ENCODE measurements at regions not wholly inside any gene's neighbourhood (a gene's known extent, or its start where the extent isn't known, plus 50 kb on each side); places are given as distances from the start of the nearest gene placed in this dataset.
"Not testable (repeated sequence)": the region's sequence is repeated elsewhere in the genome, so short reads cannot be mapped to it uniquely, and the experiment has no call there.

GRCh38 chr6:155770313-155770712, 314.7 kb upstream of the NOX3 start:
- no peak overlapping the region for H3K4me3 ChIP-seq (ENCODE audit: insufficient read depth, low read depth, low read length)
- H3K36me3 ChIP-seq (replicated peaks; ENCODE audit: control insufficient read depth, insufficient read depth, low read length) = no peaks in the 10 kb centered on the region

GRCh38 chr6:155765275-155766194, 309.9 kb upstream of the NOX3 start:
- H3K4me3 ChIP-seq (ENCODE audit: insufficient read depth, low read depth, low read length) = no peak overlapping the region
- no peak for DNase-seq
- no peaks in the 10 kb centered on the region for H3K36me3 ChIP-seq (replicated peaks; ENCODE audit: control insufficient read depth, insufficient read depth, low read length)
- H3K27me3 ChIP-seq (ENCODE audit: control insufficient read depth, insufficient read depth, low read length) = no peaks in the 10 kb centered on the region

More at GRCh38 chr6:155770313-155770712, 314.7 kb upstream of the NOX3 start:
- DNase-seq = no peak
- no peaks in the 10 kb centered on the region for H3K27me3 ChIP-seq (ENCODE audit: control insufficient read depth, insufficient read depth, low read length)

- Histone ChIP-seq H3K4me3 (ENCODE audit: insufficient read depth, low read depth, low read length) (no peak overlapping the region), H3K27me3 (ENCODE audit: control insufficient read depth, insufficient read depth, low read length) (no peaks in the 10 kb centered on the region), H3K36me3 (replicated peaks; ENCODE audit: control insufficient read depth, insufficient read depth, low read length) (no peaks in the 10 kb centered on the region)
- DNase-seq = no peak
Observed at GRCh38 chr6:155762649-155763048, 307.0 kb upstream of the NOX3 start.

- Histone ChIP-seq H3K27me3 (ENCODE audit: control insufficient read depth, insufficient read depth, low read length) (no peaks in the 10 kb centered on the region), H3K36me3 (replicated peaks; ENCODE audit: control insufficient read depth, insufficient read depth, low read length) (no peaks in the 10 kb centered on the region), H3K4me3 (ENCODE audit: insufficient read depth, low read depth, low read length) (no peak overlapping the region)
- DNase-seq = no peak
Observed at GRCh38 chr6:155755452-155755851, 299.8 kb upstream of the NOX3 start.

- not testable (repeated sequence) for H3K4me3 ChIP-seq (ENCODE audit: insufficient read depth, low read depth, low read length); DNase-seq; H3K36me3 ChIP-seq (replicated peaks; ENCODE audit: control insufficient read depth, insufficient read depth, low read length); H3K27me3 ChIP-seq (ENCODE audit: control insufficient read depth, insufficient read depth, low read length)
Observed at GRCh38 chr6:155748778-155749177, 293.1 kb upstream of the NOX3 start.

GRCh38 chr6:155747491-155747890, 291.9 kb upstream of the NOX3 start:
- H3K36me3 ChIP-seq (replicated peaks; ENCODE audit: control insufficient read depth, insufficient read depth, low read length) = no peaks in the 10 kb centered on the region
- DNase-seq = no peak
- no peak overlapping the region for H3K4me3 ChIP-seq (ENCODE audit: insufficient read depth, low read depth, low read length)
- H3K27me3 ChIP-seq (ENCODE audit: control insufficient read depth, insufficient read depth, low read length) = no peaks in the 10 kb centered on the region

GRCh38 chr6:155740781-155741399, 285.3 kb upstream of the NOX3 start:
- Histone ChIP-seq H3K4me3 (ENCODE audit: insufficient read depth, low read depth, low read length) (no peak overlapping the region), H3K27me3 (ENCODE audit: control insufficient read depth, insufficient read depth, low read length) (no peaks in the 10 kb centered on the region), H3K36me3 (replicated peaks; ENCODE audit: control insufficient read depth, insufficient read depth, low read length) (no peaks in the 10 kb centered on the region)
- no peak for DNase-seq

GRCh38 chr6:155738602-155739105, 283.0 kb upstream of the NOX3 start:
- DNase-seq = no peak
- no peaks in the 10 kb centered on the region for H3K36me3 ChIP-seq (replicated peaks; ENCODE audit: control insufficient read depth, insufficient read depth, low read length)
- no peaks in the 10 kb centered on the region for H3K27me3 ChIP-seq (ENCODE audit: control insufficient read depth, insufficient read depth, low read length)
- H3K4me3 ChIP-seq (ENCODE audit: insufficient read depth, low read depth, low read length) = no peak overlapping the region

GRCh38 chr6:155717374-155717773, 261.7 kb upstream of the NOX3 start:
- Histone ChIP-seq H3K4me3 (ENCODE audit: insufficient read depth, low read depth, low read length) (no peak overlapping the region), H3K27me3 (ENCODE audit: control insufficient read depth, insufficient read depth, low read length) (no peaks in the 10 kb centered on the region), H3K36me3 (replicated peaks; ENCODE audit: control insufficient read depth, insufficient read depth, low read length) (no peaks in the 10 kb centered on the region)
- DNase-seq = no peak

GRCh38 chr6:155710704-155711103, 255.1 kb upstream of the NOX3 start:
- no peaks in the 10 kb centered on the region for H3K27me3 ChIP-seq (ENCODE audit: control insufficient read depth, insufficient read depth, low read length)
- no peak overlapping the region for H3K4me3 ChIP-seq (ENCODE audit: insufficient read depth, low read depth, low read length)
- no peak for DNase-seq
- H3K36me3 ChIP-seq (replicated peaks; ENCODE audit: control insufficient read depth, insufficient read depth, low read length) = no peaks in the 10 kb centered on the region

- no peak overlapping the region for H3K4me3 ChIP-seq (ENCODE audit: insufficient read depth, low read depth, low read length)
- H3K36me3 ChIP-seq (replicated peaks; ENCODE audit: control insufficient read depth, insufficient read depth, low read length) = no peaks in the 10 kb centered on the region
- DNase-seq = no peak
- no peaks in the 10 kb centered on the region for H3K27me3 ChIP-seq (ENCODE audit: control insufficient read depth, insufficient read depth, low read length)
Observed at GRCh38 chr6:155709262-155709661, 253.6 kb upstream of the NOX3 start.

- DNase-seq = peak; percentile 3
- H3K36me3 ChIP-seq (replicated peaks; ENCODE audit: control insufficient read depth, insufficient read depth, low read length) = no peaks in the 10 kb centered on the region
- H3K27me3 ChIP-seq (ENCODE audit: control insufficient read depth, insufficient read depth, low read length) = no peaks in the 10 kb centered on the region
- H3K4me3 ChIP-seq (ENCODE audit: insufficient read depth, low read depth, low read length) = no peak overlapping the region
Observed at GRCh38 chr6:155708100-155708499, 252.5 kb upstream of the NOX3 start.

GRCh38 chr6:155706806-155707205, 251.2 kb upstream of the NOX3 start:
- no peak for DNase-seq
- no peaks in the 10 kb centered on the region for H3K36me3 ChIP-seq (replicated peaks; ENCODE audit: control insufficient read depth, insufficient read depth, low read length)
- H3K27me3 ChIP-seq (ENCODE audit: control insufficient read depth, insufficient read depth, low read length) = no peaks in the 10 kb centered on the region
- no peak overlapping the region for H3K4me3 ChIP-seq (ENCODE audit: insufficient read depth, low read depth, low read length)

- Histone ChIP-seq H3K36me3 (replicated peaks; ENCODE audit: control insufficient read depth, insufficient read depth, low read length) (no peaks in the 10 kb centered on the region), H3K4me3 (ENCODE audit: insufficient read depth, low read depth, low read length) (no peak overlapping the region), H3K27me3 (ENCODE audit: control insufficient read depth, insufficient read depth, low read length) (no peaks in the 10 kb centered on the region)
- no peak for DNase-seq
Observed at GRCh38 chr6:155706341-155706740, 250.7 kb upstream of the NOX3 start.

GRCh38 chr6:155701342-155701741, 245.7 kb upstream of the NOX3 start:
- no peak overlapping the region for H3K4me3 ChIP-seq (ENCODE audit: insufficient read depth, low read depth, low read length)
- H3K36me3 ChIP-seq (replicated peaks; ENCODE audit: control insufficient read depth, insufficient read depth, low read length) = no peaks in the 10 kb centered on the region
- DNase-seq = no peak
- no peaks in the 10 kb centered on the region for H3K27me3 ChIP-seq (ENCODE audit: control insufficient read depth, insufficient read depth, low read length)

Measured in H7 (cell line).